NCI-H345 treated with DMSO at 0.1 percent for 48 hours (cell line): ENCODE measurements at regions not wholly inside any gene's neighbourhood (a gene's known extent, or its start where the extent isn't known, plus 50 kb on each side); places are given as distances from the start of the nearest gene placed in this dataset.

Source experiments
- DNase-seq: peaks from one replicate; lab custom pipeline; 2025; ENCODE audit not compliant: unreplicated experiment; lab: John Stamatoyannopoulos, UW

- DNase-seq, result no peak
Measured at GRCh38 chr5:28505121-28505520, 1466.7 kb upstream of the CDH9 start.

- DNase-seq, result no peak
Measured at GRCh38 chr5:28500511-28500910, 1462.1 kb upstream of the CDH9 start.

- DNase-seq, result no peak
Measured at GRCh38 chr5:28499766-28500290, 1461.4 kb upstream of the CDH9 start.

GRCh38 chr5:28495876-28496275 lies 1457.5 kb upstream of the CDH9 start:
- DNase-seq, result no peak

GRCh38 chr5:28493456-28493855 lies 1455.1 kb upstream of the CDH9 start:
- no peak for DNase-seq

GRCh38 chr5:28488752-28489151 lies 1450.4 kb upstream of the CDH9 start:
- no peak for DNase-seq

- no peak for DNase-seq
Measured at GRCh38 chr5:28483327-28484025, 1445.1 kb upstream of the CDH9 start.

- DNase-seq, result no peak
Measured at GRCh38 chr5:28473531-28474107, 1435.2 kb upstream of the CDH9 start.

- DNase-seq, result no peak
Measured at GRCh38 chr5:28468166-28468565, 1429.8 kb upstream of the CDH9 start.

- no peak for DNase-seq
Measured at GRCh38 chr5:28463728-28464127, 1425.3 kb upstream of the CDH9 start.

- no peak for DNase-seq
Measured at GRCh38 chr5:28451483-28451882, 1413.1 kb upstream of the CDH9 start.

- no peak for DNase-seq
Measured at GRCh38 chr5:28450997-28451396, 1412.6 kb upstream of the CDH9 start.

- no peak for DNase-seq
Measured at GRCh38 chr5:28448791-28449190, 1410.4 kb upstream of the CDH9 start.

- no peak for DNase-seq
Measured at GRCh38 chr5:28430565-28431178, 1392.3 kb upstream of the CDH9 start.

- no peak for DNase-seq
Measured at GRCh38 chr5:28421141-28421540, 1382.8 kb upstream of the CDH9 start.

- DNase-seq, result no peak
Measured at GRCh38 chr5:28415791-28416443, 1377.5 kb upstream of the CDH9 start.

- no peak for DNase-seq
Measured at GRCh38 chr5:28414619-28415018, 1376.2 kb upstream of the CDH9 start.

- no peak for DNase-seq
Measured at GRCh38 chr5:28408651-28409050, 1370.3 kb upstream of the CDH9 start.

GRCh38 chr5:28408186-28408585 lies 1369.8 kb upstream of the CDH9 start:
- DNase-seq, result no peak

- DNase-seq, result no peak
Measured at GRCh38 chr5:28404363-28405071, 1366.1 kb upstream of the CDH9 start.

GRCh38 chr5:28403846-28404245 lies 1365.5 kb upstream of the CDH9 start:
- DNase-seq, result peak; percentile 26
